ENCODE measurements at regions not wholly inside any gene's neighbourhood (a gene's known extent, or its start where the extent isn't known, plus 50 kb on each side); places are given as distances from the start of the nearest gene placed in this dataset.

GRCh38 chr3:157581371-157581770, 78.2 kb upstream of the VEPH1 start:
- TF ChIP-seq SIN3A (IDR thresholded peaks at IDR 0.05; ENCODE audit: borderline replicate concordance, insufficient read depth, low read length) = no peak
- no peak for TF ChIP-seq FOXP2 (optimal IDR thresholded peaks at IDR 0.05; ENCODE audit: borderline replicate concordance, extremely low read depth, extremely low read length, insufficient read depth)
- no peak for TF ChIP-seq POLR2AphosphoS5 (IDR thresholded peaks at IDR 0.05; ENCODE audit: low read depth, low read length)
- TF ChIP-seq, protein P1, sequence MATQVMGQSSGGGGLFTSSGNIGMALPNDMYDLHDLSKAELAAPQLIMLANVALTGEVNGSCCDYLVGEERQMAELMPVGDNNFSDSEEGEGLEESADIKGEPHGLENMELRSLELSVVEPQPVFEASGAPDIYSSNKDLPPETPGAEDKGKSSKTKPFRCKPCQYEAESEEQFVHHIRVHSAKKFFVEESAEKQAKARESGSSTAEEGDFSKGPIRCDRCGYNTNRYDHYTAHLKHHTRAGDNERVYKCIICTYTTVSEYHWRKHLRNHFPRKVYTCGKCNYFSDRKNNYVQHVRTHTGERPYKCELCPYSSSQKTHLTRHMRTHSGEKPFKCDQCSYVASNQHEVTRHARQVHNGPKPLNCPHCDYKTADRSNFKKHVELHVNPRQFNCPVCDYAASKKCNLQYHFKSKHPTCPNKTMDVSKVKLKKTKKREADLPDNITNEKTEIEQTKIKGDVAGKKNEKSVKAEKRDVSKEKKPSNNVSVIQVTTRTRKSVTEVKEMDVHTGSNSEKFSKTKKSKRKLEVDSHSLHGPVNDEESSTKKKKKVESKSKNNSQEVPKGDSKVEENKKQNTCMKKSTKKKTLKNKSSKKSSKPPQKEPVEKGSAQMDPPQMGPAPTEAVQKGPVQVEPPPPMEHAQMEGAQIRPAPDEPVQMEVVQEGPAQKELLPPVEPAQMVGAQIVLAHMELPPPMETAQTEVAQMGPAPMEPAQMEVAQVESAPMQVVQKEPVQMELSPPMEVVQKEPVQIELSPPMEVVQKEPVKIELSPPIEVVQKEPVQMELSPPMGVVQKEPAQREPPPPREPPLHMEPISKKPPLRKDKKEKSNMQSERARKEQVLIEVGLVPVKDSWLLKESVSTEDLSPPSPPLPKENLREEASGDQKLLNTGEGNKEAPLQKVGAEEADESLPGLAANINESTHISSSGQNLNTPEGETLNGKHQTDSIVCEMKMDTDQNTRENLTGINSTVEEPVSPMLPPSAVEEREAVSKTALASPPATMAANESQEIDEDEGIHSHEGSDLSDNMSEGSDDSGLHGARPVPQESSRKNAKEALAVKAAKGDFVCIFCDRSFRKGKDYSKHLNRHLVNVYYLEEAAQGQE (IDR thresholded peaks at IDR 0.05; ENCODE audit: insufficient read depth in 1 of 2, low read depth in 2 of 2, low read length in 2 of 2) = no peak
- no peak for TF ChIP-seq TAF1 (IDR thresholded peaks at IDR 0.05; ENCODE audit: borderline replicate concordance, insufficient read depth, low read length)

GRCh38 chr3:157578181-157578580, 75.0 kb upstream of the VEPH1 start:
- no peak for TF ChIP-seq TAF1 (IDR thresholded peaks at IDR 0.05; ENCODE audit: borderline replicate concordance, insufficient read depth, low read length)
- no peak for TF ChIP-seq SIN3A (IDR thresholded peaks at IDR 0.05; ENCODE audit: borderline replicate concordance, insufficient read depth, low read length)
- no peak for TF ChIP-seq FOXP2 (optimal IDR thresholded peaks at IDR 0.05; ENCODE audit: borderline replicate concordance, extremely low read depth, extremely low read length, insufficient read depth)
- TF ChIP-seq, protein P1 (IDR thresholded peaks at IDR 0.05; ENCODE audit: insufficient read depth in 1 of 2, low read depth in 2 of 2, low read length in 2 of 2) = no peak

DNA sequence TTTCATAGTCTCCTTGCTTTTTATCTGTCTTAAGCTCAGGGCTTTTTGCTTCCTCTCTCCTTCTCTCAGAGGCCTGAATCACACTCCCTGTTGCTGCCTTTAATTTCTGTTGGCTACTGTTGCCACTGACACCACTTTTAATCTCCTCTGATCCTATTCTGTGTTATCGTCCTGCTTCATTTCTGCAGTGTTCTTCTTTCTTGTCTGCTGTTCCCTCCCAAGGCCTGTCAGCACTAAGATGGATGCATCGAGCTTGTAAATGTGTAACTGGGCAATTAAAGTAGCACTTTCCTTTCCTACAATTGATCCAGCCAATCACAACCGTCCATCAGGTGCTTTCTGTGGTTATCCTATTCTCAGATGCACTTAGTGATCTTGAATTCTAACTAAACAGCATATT, 71.3 kb upstream of the VEPH1 start:
- no peak for TF ChIP-seq POLR2AphosphoS5 (IDR thresholded peaks at IDR 0.05; ENCODE audit: low read depth, low read length)
- TF ChIP-seq FOXP2 (optimal IDR thresholded peaks at IDR 0.05; ENCODE audit: borderline replicate concordance, extremely low read depth, extremely low read length, insufficient read depth) = no peak
- no peak for TF ChIP-seq TAF1 (IDR thresholded peaks at IDR 0.05; ENCODE audit: borderline replicate concordance, insufficient read depth, low read length)
- no peak for TF ChIP-seq SIN3A (IDR thresholded peaks at IDR 0.05; ENCODE audit: borderline replicate concordance, insufficient read depth, low read length)
- TF ChIP-seq, protein P1 (IDR thresholded peaks at IDR 0.05; ENCODE audit: insufficient read depth in 1 of 2, low read depth in 2 of 2, low read length in 2 of 2) = no peak

DNA sequence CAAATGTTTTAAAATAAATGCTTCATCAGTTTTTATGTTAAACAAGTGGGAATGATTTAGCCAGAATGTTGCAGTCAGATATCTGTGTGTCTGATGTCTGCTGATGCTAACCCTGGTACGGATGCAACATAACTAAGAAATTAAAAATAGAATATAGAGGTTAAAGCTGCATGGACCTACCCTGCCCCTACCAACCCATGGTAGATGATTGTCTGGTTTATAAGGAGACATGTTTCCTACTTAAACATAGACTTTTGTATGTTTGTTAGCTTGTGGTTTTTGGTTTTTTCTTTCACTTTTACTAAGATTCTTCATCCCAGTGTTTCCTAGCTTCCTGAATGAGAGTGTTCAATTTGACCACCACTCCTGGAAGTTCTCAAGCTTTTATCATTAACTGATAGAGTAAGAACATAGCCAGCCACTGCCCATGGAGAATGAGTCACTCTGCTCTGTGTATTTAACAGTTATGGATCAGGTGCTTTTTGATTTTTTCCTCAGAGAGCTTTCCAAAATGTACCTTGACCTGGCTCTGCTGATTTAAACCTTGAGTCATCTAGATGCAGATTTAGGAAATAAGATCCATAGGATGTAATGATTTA, 70.7 kb upstream of the VEPH1 start:
- no peak for TF ChIP-seq FOXP2 (optimal IDR thresholded peaks at IDR 0.05; ENCODE audit: borderline replicate concordance, extremely low read depth, extremely low read length, insufficient read depth)
- no peak for TF ChIP-seq SIN3A (IDR thresholded peaks at IDR 0.05; ENCODE audit: borderline replicate concordance, insufficient read depth, low read length)
- TF ChIP-seq TAF1 (IDR thresholded peaks at IDR 0.05; ENCODE audit: borderline replicate concordance, insufficient read depth, low read length) = no peak
- TF ChIP-seq POLR2AphosphoS5 (IDR thresholded peaks at IDR 0.05; ENCODE audit: low read depth, low read length) = no peak
- TF ChIP-seq, protein P1 (IDR thresholded peaks at IDR 0.05; ENCODE audit: insufficient read depth in 1 of 2, low read depth in 2 of 2, low read length in 2 of 2) = no peak

- no peak for TF ChIP-seq FOXP2 (optimal IDR thresholded peaks at IDR 0.05; ENCODE audit: borderline replicate concordance, extremely low read depth, extremely low read length, insufficient read depth)
- TF ChIP-seq SIN3A (IDR thresholded peaks at IDR 0.05; ENCODE audit: borderline replicate concordance, insufficient read depth, low read length) = no peak
- no peak for TF ChIP-seq POLR2AphosphoS5 (IDR thresholded peaks at IDR 0.05; ENCODE audit: low read depth, low read length)
- no peak for TF ChIP-seq TAF1 (IDR thresholded peaks at IDR 0.05; ENCODE audit: borderline replicate concordance, insufficient read depth, low read length)
- TF ChIP-seq, protein P1 (IDR thresholded peaks at IDR 0.05; ENCODE audit: insufficient read depth in 1 of 2, low read depth in 2 of 2, low read length in 2 of 2) = no peak
Measured at GRCh38 chr3:157573281-157573680, 70.1 kb upstream of the VEPH1 start.
